ENCODE measurements at regions not wholly inside any gene's neighbourhood (a gene's known extent, or its start where the extent isn't known, plus 50 kb on each side); places are given as distances from the start of the nearest gene placed in this dataset.
A peak's percentile ranks its signal among the peaks of the same experiment; 100 is the strongest.
"Not testable (repeated sequence)": the region's sequence is repeated elsewhere in the genome, so short reads cannot be mapped to it uniquely, and the experiment has no call there.

GRCh38 chr4:111933703-111934102 lies 211.6 kb upstream of the FAM241A start:
- no peak for DNase-seq

DNA sequence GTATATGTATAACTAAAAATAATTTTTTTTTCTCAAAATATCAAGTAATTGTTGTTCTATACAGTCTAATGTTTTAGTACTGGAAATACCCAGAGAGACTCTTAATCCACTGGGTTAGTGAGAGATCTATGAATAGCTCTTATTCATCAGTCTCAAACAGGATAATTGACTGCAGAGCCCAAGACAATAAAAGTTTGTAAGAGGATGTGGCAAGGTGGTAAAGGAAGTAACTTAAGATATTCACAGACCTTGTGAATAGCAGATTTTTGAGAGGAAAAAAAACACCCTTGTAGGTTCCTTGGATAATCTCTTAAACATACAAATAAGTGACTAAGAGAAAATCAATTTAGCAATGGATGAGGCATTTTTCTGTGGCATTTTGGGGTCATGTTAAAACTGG lies 210.9 kb upstream of the FAM241A start:
- DNase-seq, result no peak

DNA sequence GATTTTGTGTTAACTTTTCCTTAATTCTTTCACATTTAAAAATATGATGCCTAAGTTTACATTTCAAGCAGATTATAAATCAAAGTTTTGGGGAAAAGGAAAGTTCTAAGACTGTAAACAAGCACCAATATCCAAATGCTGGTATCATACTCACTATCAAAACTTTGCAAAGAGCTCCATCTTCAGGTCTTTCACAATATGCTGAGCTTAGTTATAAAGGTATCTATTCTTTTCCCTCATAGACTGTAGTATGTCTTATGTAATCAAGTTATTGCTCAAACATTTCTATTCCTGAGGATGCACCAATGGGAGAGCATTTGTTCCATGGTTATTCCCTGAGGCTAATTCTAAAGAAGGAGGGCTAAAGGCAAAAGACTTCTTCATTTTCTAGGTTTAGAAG lies 207.9 kb upstream of the FAM241A start:
- DNase-seq, result peak in 1 of 2 donors; percentile 18

DNA sequence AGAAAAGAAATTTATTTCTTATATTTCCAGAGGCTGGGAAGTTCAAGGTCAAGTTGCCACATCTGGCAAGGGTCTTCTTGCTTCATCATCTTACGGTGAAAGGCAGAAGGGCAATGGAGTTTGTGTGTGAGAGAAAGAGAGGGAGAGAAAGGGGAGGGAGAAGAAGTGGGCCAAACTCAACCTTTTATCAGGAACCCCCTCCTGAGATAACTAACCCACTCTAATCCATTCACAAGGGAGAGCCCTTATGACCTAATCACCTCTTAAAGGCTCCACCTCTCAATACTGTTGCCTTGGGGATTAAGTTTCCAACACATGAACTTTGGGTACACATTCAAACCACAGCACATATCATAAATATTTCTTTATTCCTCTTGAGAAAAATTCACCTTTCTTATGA lies 203.3 kb upstream of the FAM241A start:
- DNase-seq, result no peak

DNA sequence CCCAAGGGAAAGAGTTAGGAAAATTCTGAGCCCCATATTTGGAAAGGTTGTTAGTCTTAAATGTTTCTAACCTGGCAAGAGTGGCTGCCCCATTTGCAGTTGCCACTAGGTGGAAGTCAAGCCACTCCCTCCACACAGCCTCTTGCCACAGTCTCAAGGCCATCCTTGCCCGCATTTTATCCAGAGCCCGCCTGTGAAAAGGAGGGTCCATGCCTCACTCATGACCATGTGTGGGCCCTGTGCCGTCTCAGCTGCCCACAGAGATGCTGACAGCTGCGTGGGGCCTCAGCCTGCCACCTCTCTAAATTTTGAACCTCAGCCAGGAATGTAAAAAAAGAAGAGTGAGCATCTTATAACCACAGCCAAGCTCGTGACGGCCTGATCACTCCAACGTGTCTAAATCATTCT lies 201.5 kb upstream of the FAM241A start:
- DNase-seq, result peak; percentile 19 to 49

GRCh38 chr4:111945014-111945413 lies 200.2 kb upstream of the FAM241A start:
- no peak for DNase-seq

GRCh38 chr4:111946800-111947199 lies 198.5 kb upstream of the FAM241A start:
- DNase-seq, result no peak

- DNase-seq, result no peak
Measured at GRCh38 chr4:111952688-111953087, 192.6 kb upstream of the FAM241A start.

DNA sequence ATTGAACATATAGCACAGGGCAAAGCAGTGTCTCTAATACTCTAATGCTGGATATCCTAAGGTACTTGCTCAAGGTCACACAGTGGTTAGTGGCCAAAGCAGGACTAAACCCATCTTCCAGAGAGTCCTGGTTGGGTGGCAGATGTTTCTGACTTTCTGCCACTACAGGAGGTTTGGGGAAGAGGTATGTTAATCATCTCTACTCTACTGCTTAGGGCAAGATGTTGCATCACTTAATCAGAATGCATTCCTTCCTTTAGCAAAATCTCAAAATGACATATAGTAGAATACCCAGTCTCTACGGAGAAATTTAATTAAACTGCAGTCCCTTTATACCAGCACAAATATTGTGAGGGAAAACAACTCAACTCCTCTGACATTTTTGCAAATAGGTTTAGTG lies 190.7 kb upstream of the FAM241A start:
- no peak for DNase-seq

DNA sequence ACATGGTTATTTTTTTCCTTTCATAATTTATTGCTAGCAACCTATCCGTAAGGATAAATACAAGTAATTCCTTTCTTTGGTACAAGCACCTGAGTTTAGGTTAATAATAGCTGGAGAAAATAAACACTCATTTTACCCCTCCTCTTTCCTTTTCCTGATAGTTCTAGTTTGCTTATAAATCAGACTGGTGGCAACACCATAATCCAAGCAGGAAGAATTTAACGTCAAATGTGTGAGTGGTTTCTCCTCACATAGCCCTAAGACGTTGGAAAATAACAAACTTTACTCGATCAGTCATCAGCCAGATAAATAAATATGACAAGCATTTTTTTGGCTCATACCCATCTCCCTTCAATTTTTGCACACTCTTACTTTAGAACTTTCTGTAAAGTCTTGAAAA lies 190.3 kb upstream of the FAM241A start:
- no peak for DNase-seq

GRCh38 chr4:111957116-111957515 lies 188.1 kb upstream of the FAM241A start:
- DNase-seq, result peak; percentile 44 to 59

- DNase-seq, result no peak
Measured at GRCh38 chr4:111957997-111958396, 187.3 kb upstream of the FAM241A start.

DNA sequence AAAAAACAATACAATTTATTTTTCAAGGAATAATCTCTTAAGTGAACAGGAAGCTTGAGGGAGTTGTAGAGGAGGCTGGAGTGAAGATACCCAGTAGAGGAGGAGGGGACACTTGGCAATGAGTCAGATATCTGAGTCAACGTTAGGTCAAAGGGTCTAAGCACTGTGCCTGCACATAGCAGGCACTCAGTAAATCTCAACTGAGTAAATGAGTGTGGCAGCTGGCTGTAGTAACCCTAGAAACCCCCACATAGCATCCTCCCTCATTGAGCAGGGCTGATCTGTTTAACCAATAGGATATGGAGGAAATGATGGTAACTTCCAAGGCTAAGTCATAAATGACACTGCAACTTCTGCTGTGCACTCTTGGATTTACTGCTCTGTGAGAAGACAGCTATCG lies 186.0 kb upstream of the FAM241A start:
- DNase-seq, result peak; percentile 65

DNA sequence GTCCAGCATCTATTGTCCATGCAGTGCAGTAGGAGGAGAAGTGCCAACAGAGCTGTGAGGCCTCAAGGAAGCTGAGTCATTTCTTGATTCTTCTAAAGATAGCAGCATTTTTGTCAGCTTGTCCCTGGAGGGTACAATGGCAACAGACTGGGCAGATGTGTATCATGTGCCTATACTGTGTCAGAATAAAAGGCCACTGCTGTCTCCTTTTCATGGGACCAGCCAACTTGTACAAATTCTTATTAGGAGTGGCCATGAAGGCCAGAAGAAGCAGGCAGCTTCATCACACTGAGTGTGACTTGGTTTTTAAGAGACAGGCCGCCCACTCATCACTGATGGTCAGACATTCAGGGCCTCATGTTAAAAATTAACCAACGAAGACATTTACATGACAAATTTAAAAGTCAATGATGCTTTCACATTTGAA lies 185.0 kb upstream of the FAM241A start:
- peak; percentile 37 to 38 for DNase-seq

GRCh38 chr4:111961026-111961425 lies 184.2 kb upstream of the FAM241A start:
- not testable (repeated sequence) for DNase-seq

DNA sequence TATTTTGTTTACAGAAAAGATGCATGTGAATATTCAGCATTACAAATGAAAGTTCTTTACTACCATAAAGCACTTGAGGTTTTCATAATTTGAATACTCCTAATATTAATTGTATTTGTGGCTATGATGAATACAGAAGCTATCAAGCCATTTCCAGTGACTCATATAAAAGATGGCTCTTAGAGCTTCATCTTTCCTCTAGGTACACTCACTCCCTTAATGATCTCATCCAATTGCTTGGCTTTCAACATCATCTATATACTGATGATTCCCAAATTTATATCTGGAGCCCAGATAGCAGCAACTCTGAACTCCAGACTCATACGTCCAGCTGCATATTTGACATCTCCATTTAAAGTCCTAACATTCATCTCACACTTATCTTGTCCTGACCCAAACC lies 183.4 kb upstream of the FAM241A start:
- no peak for DNase-seq

DNA sequence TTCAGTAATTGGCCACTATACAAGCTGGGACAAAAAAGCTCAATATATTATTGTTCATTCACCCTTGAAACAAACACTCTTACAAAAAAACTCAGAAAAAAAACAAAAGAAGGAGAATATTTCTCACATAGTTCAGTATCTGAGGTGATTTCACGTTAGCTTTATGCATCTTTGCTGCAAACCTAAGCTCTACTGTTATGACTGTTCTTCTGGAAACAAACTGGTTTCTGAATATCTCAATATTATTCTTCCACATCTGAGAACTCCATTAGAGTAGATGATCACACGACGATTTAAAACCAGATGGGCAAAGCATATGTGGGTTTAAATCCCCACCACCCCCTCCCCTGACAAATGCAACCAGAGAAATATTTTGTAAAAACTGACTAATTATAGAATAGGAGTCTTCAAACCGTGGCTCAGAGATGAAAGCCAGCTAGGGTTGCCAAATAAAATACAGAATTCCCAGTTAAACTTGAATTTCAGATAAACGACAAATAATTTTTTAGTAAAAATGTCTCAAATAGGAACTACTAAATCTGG lies 182.0 kb upstream of the FAM241A start:
- no peak for DNase-seq

- DNase-seq, result no peak
Measured at GRCh38 chr4:111977419-111977965, 167.8 kb upstream of the FAM241A start.

DNA sequence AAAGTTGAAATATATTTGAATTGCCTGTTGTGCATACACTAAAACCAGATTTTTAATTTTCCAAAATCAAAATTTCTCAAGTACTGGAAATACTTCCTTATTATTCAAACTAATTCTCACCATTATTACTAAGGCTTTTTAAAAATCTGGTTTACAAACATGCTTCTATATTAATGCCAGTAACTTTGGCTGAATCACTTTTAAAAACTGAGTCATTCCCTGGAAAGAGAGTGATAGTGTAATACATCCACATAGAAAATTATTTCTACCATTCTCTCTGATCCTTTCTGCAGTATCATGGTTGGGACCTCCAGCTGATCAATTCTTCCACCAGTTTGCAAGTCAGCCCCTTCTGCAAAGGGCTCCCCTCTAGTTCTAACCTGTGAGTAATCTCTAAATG lies 165.3 kb upstream of the FAM241A start:
- no peak for DNase-seq

DNA sequence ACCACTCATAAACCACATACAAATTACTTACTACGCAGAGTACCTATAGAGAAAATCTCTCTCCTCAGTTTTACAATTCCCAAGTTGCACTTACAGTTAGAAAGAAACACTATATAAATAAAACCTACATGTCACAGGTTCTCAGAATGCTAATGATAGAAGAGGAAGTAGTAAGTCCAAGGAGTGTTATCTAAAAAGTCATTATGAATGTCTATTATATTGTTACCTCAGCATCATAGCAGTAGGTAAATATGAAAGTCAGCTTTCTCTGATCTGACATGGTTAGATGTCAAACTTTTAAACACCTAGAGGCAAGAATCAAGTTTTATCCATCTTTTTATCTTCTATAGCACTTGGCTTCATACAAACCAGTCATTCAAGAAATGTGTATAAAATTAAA lies 163.2 kb upstream of the FAM241A start:
- no peak for DNase-seq

- DNase-seq, result no peak
Measured at GRCh38 chr4:111984169-111984819, 161.0 kb upstream of the FAM241A start.

- DNase-seq, result no peak
Measured at GRCh38 chr4:111985426-111985825, 159.8 kb upstream of the FAM241A start.

- no peak for DNase-seq
Measured at GRCh38 chr4:111986095-111986494, 159.2 kb upstream of the FAM241A start.

GRCh38 chr4:111988514-111988913 lies 156.7 kb upstream of the FAM241A start:
- DNase-seq, result no peak

DNA sequence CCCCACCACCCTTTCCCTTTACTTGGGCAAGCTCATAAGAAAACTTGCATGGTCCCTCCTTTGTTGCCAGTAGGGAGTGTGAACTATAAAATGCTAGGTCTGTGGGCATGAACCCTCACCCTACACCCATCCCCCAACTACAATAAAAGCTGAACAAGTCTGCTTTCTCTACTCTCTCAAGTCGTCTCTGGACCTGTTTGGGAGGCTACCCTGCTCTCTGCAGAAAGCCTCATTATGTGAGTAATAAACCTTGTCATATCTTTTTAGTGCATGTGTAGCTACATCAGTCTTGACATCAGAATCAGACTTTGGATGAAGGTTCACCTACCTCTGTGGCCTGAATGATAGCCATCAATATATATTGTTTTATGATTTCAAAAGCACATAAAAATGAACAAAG lies 155.4 kb upstream of the FAM241A start:
- DNase-seq, result no peak

All from inflammatory macrophage treated with lipopolysaccharide for 1 hour (primary cell).